Right renal cortex interstitium (tissue), 3 donors: ENCODE measurements at regions not wholly inside any gene's neighbourhood (a gene's known extent, or its start where the extent isn't known, plus 50 kb on each side); places are given as distances from the start of the nearest gene placed in this dataset.

Experiments used
- DNase-seq, 3 donors: peaks; one replicate each; pipeline ENCODE4 v3.0.0-alpha.2; 2013; ENCODE audit warnings: low read depth in 3 of 3, low spot score in 2 of 3

GRCh38 chr5:85159395-85159794 lies 774.7 kb upstream of the EDIL3 start:
- no peak for DNase-seq

GRCh38 chr5:85168474-85168873 lies 783.8 kb upstream of the EDIL3 start:
- DNase-seq = no peak

GRCh38 chr5:85170183-85170582 lies 785.5 kb upstream of the EDIL3 start:
- DNase-seq = no peak

GRCh38 chr5:85173469-85173868 lies 788.8 kb upstream of the EDIL3 start:
- DNase-seq = no peak

GRCh38 chr5:85182344-85182743 lies 797.7 kb upstream of the EDIL3 start:
- DNase-seq = no peak

- DNase-seq = no peak
These were observed 819.6 kb upstream of the EDIL3 start for GRCh38 chr5:85204289-85204688.

- no peak for DNase-seq
These were observed 820.8 kb upstream of the EDIL3 start for GRCh38 chr5:85205430-85205829.

GRCh38 chr5:85225388-85225787 lies 840.7 kb upstream of the EDIL3 start:
- no peak for DNase-seq

- no peak for DNase-seq
These were observed 864.5 kb upstream of the EDIL3 start for GRCh38 chr5:85249204-85249603.

- DNase-seq = no peak
These were observed 878.4 kb upstream of the EDIL3 start for GRCh38 chr5:85263125-85263524.

- no peak for DNase-seq
These were observed 882.0 kb upstream of the EDIL3 start for GRCh38 chr5:85266692-85267091.

GRCh38 chr5:85268194-85268593 lies 883.5 kb upstream of the EDIL3 start:
- DNase-seq = no peak

- DNase-seq = no peak
These were observed 893.5 kb upstream of the EDIL3 start for GRCh38 chr5:85278193-85278592.

GRCh38 chr5:85288914-85289313 lies 904.2 kb upstream of the EDIL3 start:
- no peak for DNase-seq

- DNase-seq = peak in 1 of 3 donors; percentile 1
These were observed 908.6 kb upstream of the EDIL3 start for GRCh38 chr5:85293145-85293785.

- no peak for DNase-seq
These were observed 919.8 kb upstream of the EDIL3 start for GRCh38 chr5:85304524-85304923.

GRCh38 chr5:85305766-85306165 lies 921.1 kb upstream of the EDIL3 start:
- no peak for DNase-seq

- DNase-seq = no peak
These were observed 926.9 kb upstream of the EDIL3 start for GRCh38 chr5:85311536-85311935.

GRCh38 chr5:85320495-85320894 lies 935.8 kb upstream of the EDIL3 start:
- no peak for DNase-seq

- no peak for DNase-seq
These were observed 948.6 kb upstream of the EDIL3 start for GRCh38 chr5:85333276-85333675.

GRCh38 chr5:85337435-85337834 lies 952.8 kb upstream of the EDIL3 start:
- no peak for DNase-seq

GRCh38 chr5:85340790-85341189 lies 956.1 kb upstream of the EDIL3 start:
- DNase-seq = no peak

GRCh38 chr5:85345818-85346217 lies 961.1 kb upstream of the EDIL3 start:
- no peak for DNase-seq
